ENCODE measurements at regions not wholly inside any gene's neighbourhood (a gene's known extent, or its start where the extent isn't known, plus 50 kb on each side); places are given as distances from the start of the nearest gene placed in this dataset.

DNA sequence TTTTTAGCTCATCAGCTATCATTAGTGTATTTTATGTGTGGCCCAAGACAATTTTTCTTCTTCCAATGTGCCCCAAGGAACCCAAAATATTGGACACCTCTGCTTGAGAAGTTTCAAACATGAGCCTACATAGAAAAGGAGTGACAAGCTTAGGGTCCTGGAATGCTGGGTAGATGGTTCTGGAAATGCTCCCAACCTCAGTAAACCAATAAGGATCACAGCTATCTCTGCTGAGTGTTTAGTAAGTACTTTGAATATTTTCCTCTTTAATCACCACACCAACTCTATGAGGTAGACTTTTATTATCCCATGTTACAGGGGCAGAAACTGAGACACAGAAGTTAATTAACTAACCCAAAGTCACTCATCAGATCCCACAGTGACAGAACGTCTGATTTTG, 164.9 kb upstream of the KLF3 start:
- Histone ChIP-seq H2BK15ac (ENCODE audit: low read length) (no peak overlapping the region), H3K14ac (ENCODE audit: insufficient read length) (no peak overlapping the region), H3K79me2 (ENCODE audit: control insufficient read depth in 1 of 2, insufficient read depth in 2 of 2, low read length in 2 of 2) (no peaks in the 10 kb centered on the region), H2AK5ac (ENCODE audit: low read depth, low read length) (no peak overlapping the region), H4K91ac (replicated peaks; ENCODE audit: insufficient read length, low read length) (no peak overlapping the region), H4K8ac (ENCODE audit: extremely low read depth, insufficient read depth, low read length) (no peak overlapping the region), H3K23ac (ENCODE audit: insufficient read length) (no peak overlapping the region), H3K9ac (replicated peaks in 1 of 4; ENCODE audit: extremely low read depth in 1 of 4, low read depth in 3 of 4, low read length in 3 of 4) (no peak overlapping the region), H3K4ac (replicated peaks; ENCODE audit: insufficient read length, low read depth, low read length) (no peak overlapping the region), H3K36me3 (ENCODE audit: control insufficient read depth in 2 of 4, insufficient read depth in 4 of 4, low read length in 3 of 4) (no peaks in the 10 kb centered on the region), H3K18ac (ENCODE audit: extremely low read depth, low read length) (no peak overlapping the region), H2AFZ (ENCODE audit: low read length) (no peak overlapping the region), H3K4me3 (ENCODE audit: extremely low read depth in 1 of 4, insufficient read depth in 2 of 4, low read depth in 3 of 4, low read length in 4 of 4) (no peak overlapping the region), H3K4me2 (ENCODE audit: insufficient read depth in 1 of 2, low read depth in 2 of 2, low read length in 2 of 2) (no peak overlapping the region), H2BK120ac (replicated peaks; ENCODE audit: low read depth, low read length) (no peak overlapping the region), H3K27me3 (replicated peaks in 1 of 4; ENCODE audit: control insufficient read depth in 3 of 4, extremely low read depth in 1 of 4, insufficient read depth in 3 of 4, low read length in 3 of 4) (no peaks in the 10 kb centered on the region), H3K56ac (replicated peaks; ENCODE audit: insufficient read length, low read depth, low read length) (no peak overlapping the region), H3K23me2 (ENCODE audit: low read depth, low read length) (no peaks in the 10 kb centered on the region; the same call in 1 of the 2 replicates), H2BK5ac (ENCODE audit: low read depth, low read length) (no peak overlapping the region), H4K20me1 (replicated peaks in 1 of 2; ENCODE audit: control insufficient read depth in 1 of 2, insufficient read depth in 2 of 2, low read length in 2 of 2) (no peaks in the 10 kb centered on the region), H4K5ac (ENCODE audit: insufficient read length, low read depth, low read length) (no peak overlapping the region), H2BK12ac (ENCODE audit: low read depth, low read length) (no peak overlapping the region), H3K4me1 (replicated peaks in 1 of 4; ENCODE audit: control insufficient read depth in 3 of 4, insufficient read depth in 4 of 4, low read length in 3 of 4) (peaks cover 0 to 5% (median 3%) of the 10 kb centered on the region in 4 experiments; a peak in 3 of 7 replicates), H3K79me1 (ENCODE audit: low read depth, low read length) (no peaks in the 10 kb centered on the region), H3K9me3 (ENCODE audit: insufficient read depth in 2 of 2, low read depth in 1 of 2, low read length in 1 of 2) (no peaks in the 10 kb centered on the region), H3K27ac (ENCODE audit: low read depth, low read length) (no peak overlapping the region), H2BK20ac (ENCODE audit: low read length) (no peak overlapping the region)
- FAIRE-seq (no peak), DNase-seq (ENCODE audit: low read depth in 1 of 2, low spot score in 2 of 2) (no peak)
- 95% methylated on average over 1 of the region's 1 CpG; no CpG with 5 or more reads in 1 of the 2 experiments for WGBS, 2 experiments (ENCODE audit: extremely low coverage in 1 of 2, insufficient coverage in 1 of 2, insufficient read length in 1 of 2, insufficient replicate concordance in 2 of 2, low coverage in 1 of 2, low lambda C conversion rate in 2 of 2, missing lambda C conversion rate in 1 of 2)
- ChIA-PET CTCF (ENCODE audit: partially characterized antibody) (interaction anchor here (0.7 kb wide), 1 partner anchor 77 kb away, joined by 3 read pairs; no protein-coding TSS in a partner anchor), POLR2A (ENCODE audit: partially characterized antibody) (no interaction called here)
- TF ChIP-seq BCL11A (IDR thresholded peaks at IDR 0.05; ENCODE audit: low read depth in 2 of 2, low read length in 2 of 2) = no peak
